Fibroblast of skin of left quadriceps (primary cell): ENCODE measurements at regions not wholly inside any gene's neighbourhood (a gene's known extent, or its start where the extent isn't known, plus 50 kb on each side); places are given as distances from the start of the nearest gene placed in this dataset.

Experiments used
- DNase-seq, 2 experiments: peaks; one replicate each; pipeline ENCODE4 v3.0.0-alpha.2; 2013; ENCODE audit warnings: low read depth in 2 of 2

DNA sequence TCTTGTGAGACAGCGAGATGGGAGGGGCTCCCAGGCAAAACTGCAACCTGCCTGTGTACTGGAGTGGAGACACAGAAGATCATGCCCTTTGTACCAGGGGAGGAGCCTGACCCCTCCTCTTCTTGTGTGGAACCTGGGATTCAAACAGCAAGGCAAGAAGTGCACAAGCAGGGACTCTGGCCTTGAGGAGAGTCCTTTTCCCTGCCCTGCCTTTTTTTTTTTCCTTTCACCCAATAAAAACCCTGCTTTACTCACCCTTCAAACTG is 251.8 kb upstream of the OPRM1 start:
- no peak for DNase-seq

DNA sequence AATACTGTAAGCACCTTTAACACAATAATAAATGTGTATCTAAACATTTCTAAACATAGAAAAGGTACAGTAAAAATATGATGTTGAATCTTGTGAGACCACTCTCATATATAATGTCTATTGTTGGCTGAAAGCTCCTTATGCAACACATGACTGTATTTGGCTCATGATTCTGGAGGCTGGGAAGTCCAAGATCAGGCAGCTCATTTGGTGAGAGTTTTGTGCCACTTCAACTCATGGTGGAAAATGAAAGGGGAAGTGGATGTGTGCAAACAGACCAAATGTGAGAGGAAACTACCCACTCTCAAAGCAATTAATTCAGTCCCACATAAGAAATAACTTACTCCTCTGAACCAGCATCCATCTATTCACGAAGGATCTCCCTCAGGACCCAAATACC is 257.7 kb upstream of the OPRM1 start:
- DNase-seq = no peak

DNA sequence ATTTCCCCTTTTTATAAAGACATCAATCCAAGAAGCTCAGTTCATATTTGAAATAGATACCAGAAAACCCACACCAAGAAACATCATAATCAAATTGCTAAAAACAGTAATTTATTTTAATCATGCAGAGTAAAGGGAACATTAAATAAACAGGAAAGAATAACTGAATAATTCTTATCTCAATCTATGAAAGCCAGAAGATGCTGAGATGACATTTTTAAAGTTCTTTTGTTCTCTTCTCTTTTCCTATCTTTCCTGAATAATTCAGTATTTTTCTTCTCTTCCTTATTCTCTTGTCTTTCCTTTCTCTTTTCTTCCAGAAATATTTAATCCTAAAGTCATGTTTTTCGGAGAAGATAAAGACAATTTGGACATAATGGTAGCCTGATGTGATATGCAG is 259.0 kb upstream of the OPRM1 start:
- no peak for DNase-seq

DNA sequence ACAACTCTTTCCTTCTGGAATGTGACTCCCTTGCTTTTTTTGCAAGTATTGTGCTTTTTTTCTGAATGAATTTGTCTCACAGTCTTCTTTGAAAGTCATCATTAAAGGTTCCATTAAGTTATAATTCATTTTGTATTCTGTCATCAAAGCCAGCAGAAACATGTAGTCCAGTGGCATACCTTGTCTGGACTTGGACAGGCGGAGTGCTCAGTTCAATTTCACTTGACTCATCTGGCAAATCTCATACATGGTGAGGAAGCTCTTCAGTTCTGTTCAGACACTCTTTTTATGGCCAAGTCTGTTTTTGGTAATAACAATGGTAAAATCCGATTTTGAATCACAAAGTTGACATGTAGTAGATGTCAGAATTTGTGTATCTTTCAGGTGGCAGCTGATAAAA is 260.8 kb upstream of the OPRM1 start:
- no peak for DNase-seq

DNA sequence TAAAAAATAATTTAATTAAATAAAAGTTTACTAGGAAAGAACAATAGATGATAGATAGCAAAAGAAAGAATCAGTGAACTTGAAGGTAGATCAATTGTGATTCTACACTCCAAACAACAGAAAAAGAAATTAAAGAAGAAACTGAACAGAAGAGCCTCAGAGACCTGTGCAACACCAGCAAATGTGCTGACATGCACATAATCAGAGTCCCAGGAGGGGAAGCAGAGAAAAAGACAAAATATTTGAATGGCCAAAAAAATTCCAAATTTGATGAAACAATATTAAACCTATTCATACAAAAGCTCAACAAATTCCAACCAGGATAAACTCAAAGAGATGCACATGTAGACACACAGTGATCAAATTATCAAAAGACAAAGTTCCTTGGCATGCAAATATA is 267.5 kb upstream of the OPRM1 start:
- no peak for DNase-seq

DNA sequence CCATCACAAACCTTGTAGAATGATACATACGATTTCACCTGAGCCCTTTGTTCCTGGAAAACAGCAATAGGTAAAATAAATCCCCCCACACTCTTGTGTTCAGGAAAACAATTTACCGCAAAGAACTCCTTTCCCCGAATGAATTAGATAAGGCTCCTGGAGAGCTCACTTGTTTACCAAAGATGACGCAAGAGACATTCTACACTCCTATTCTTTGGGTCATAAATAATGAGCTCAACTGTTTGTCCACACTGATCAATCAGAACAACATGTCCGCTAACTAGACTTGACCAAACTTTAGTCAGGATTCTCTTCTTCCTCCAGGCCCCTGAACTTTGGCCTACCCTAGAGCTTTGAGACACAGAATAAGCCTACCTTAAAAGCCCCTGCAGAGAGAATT is 271.9 kb upstream of the OPRM1 start:
- no peak for DNase-seq

DNA sequence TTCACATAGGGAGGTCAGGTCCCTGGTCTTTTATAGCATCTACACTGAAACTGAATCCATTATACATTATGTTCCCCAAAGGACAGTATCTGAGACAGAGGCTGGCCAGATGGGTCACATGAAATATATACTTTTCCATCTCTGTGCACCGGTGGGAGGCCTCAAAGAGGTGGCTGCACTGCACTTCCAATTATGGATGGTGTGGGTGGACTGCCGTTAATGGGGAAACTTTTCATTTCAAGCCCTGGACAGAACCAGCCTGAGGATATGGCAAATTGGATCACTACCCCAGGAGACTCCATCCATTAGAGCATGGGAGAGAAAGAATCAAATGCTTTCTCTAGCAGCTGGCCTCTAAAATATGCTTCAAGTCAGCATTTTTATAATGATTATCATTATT is 280.5 kb upstream of the OPRM1 start:
- no peak for DNase-seq

DNA sequence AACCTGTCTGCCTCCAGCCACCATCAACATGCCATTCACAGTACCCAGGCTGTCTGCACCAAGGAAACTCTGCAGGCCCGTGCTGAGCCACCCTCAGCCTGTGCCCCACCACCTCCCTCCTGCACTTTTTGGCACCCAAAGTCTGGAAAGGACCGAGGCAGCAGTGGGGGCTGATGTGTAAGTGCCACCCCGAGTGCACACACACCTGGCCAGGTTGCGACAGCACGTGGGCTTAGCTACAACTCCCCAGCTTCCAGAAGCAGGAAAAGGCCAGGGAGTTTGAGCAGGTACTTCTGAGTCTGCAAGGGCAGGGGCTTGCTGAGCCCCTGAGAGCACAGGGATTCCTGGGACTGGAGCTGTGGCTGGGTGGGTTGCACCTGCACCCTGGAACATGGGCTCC is 303.3 kb upstream of the OPRM1 start:
- DNase-seq = no peak

DNA sequence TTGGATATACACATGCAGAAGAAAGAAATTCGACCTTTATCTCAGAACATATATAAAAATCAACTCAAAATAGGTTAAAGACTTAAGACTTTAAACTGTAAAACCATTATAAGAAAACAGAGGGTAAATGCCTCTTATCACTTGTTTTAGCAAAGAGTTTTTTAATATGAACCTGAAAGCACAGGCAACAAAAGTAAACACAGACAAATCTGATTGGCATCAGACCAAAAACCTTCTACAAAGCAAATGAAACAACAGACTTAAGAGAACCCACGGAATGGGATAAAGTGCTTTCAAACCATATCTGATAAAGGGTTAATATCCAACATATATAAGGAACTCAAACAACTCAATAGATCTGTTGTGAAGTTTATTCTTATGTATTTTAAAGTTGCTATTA is 309.9 kb upstream of the OPRM1 start:
- no peak for DNase-seq

DNA sequence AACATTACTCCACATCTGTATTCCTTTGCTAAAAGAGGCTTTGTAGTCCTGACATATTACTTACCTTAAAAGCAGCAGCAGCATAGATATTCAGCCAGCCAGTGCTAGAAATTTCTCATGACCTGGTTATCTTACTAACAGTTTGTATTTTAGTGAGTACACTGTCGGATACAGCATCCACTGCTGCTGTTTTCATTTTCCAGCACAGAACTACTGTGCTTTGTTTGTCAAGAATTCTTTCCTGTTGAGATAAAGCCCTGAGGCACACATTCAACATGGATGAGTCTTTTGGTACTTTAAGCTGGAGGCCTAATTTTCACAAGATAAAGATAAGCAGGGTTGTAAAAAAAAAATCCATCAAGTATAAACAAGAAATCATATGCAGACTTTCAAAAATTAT is 311.2 kb upstream of the OPRM1 start:
- no peak for DNase-seq

DNA sequence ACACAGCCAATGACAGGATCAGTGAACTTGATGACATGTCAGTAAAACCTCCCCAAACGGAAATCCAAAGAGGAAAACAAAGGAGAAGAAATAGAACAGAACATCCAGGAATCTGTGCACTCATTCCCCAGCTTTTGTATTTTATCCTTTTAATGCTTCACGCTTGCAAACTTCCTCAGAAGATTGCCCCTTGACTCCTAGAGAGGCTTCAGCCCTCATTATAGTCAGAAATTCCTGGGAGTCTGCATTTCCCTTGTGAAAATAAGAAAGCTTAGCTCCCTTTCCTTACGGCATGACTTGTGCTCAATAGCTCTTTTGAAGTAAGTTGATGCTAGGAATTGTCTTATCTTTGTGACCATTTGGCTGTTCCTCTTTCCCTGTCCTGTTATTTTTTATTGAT is 313.6 kb upstream of the OPRM1 start:
- no peak for DNase-seq

DNA sequence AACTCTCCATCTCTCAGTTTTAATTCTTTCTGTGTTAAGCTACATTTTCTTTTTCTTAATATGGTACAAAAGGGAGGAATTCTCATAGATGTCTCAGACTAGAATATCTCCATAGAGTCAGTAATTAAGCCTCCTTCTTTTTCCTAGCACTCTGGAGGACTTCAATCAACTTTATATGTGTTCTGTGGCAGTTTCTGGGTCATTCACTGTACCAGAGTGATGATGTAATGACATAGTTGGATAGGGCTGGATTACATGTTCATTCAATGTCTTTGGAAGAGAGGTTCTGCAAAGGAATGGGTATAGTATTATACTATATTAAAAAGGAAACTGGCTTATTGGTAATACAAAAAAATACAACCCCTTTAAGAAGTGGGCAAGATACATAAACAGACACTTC is 318.3 kb upstream of the OPRM1 start:
- DNase-seq = no peak

DNA sequence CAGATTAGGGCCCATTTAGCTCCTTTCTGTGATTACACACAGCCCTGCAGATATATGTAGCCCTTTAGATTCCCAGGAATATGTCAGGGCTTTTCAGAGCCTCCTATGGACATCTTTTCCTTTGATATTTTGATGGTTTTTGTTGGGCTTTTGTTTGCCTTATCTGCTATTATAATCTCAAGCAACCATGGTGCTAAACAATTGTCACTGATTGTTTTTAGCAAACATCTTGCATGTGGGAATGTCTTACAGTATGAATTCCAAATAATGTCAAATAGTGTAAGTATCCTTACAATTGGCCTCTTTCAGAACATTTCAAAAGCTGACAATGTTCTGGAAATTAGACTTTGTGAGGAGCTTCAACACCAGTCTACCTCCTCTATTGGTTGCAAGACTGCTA is 333.6 kb upstream of the OPRM1 start:
- DNase-seq = no peak

DNA sequence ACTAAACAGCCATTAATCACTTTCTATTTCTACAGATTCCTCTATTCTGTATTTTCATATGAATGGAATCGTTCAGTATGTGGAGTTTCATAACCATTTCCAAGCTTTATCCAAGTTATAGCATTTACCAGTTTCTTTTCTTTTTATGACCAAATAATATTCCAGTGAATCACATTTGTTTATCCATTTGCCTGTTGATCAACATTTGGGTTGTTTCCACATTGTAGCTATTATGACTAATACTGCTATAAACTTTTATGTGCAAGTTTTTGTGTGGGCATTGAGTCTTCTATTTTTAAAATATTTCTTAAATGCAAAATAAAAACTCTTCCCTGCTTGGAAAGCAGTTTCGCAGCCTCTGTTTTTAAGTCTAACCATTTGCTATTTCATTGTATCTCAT is 336.4 kb upstream of the OPRM1 start:
- DNase-seq = no peak

DNA sequence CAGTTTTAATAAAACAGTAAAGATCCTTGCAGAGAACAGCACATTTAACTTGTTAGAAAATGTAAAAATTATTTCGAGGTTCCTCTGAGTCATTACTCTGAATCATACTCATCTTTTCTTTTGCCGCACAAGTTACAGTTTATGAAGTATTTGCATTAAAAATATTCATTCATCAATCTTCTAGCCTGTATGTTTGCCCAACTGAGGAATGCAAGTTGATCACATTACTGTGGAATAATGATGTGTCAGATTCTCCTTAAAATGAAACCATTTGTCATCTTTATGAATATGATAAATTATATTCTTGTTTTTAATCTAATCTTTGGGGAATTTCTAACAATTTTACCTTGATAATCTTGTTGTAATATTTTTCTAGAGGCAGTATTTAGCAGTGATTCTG is 340.4 kb upstream of the OPRM1 start:
- no peak for DNase-seq

DNA sequence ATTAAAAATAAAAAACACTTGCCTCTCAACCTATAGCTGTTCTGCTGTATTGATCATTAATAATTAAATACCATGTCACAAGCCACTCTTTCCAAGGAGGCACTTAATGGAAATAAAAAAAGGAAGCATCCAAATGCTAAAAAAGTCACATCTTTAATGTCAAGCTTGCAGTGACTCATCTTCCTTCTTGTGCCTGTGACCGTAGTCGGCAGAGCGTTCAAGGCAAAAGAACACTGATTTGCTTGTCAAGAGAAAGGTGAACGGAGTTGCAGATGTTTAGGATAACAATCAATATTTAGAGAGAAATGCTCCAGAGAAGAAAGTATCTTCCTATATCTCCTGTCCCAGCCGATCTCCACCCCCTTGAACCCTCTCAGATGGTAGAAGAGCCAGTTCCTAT is 341.0 kb upstream of the OPRM1 start:
- no peak for DNase-seq

DNA sequence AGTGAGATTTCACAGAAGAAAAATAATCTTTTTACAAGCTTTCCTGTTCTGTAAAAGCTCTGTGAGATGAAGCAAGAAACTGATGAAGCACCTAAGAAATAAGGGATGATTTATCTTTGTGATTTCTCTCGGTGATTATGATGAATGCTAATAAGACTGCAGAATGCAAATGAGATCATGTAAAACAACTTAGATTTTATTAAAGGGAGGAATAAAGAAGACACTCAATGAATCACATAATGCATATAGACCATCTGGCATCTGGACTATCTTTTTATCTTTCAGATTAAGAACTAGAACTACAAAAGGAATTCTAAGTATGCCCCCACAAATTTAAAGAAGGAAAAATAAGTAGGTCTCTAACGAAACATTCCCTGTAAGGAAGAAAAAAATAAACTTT is 361.5 kb upstream of the OPRM1 start:
- no peak for DNase-seq

DNA sequence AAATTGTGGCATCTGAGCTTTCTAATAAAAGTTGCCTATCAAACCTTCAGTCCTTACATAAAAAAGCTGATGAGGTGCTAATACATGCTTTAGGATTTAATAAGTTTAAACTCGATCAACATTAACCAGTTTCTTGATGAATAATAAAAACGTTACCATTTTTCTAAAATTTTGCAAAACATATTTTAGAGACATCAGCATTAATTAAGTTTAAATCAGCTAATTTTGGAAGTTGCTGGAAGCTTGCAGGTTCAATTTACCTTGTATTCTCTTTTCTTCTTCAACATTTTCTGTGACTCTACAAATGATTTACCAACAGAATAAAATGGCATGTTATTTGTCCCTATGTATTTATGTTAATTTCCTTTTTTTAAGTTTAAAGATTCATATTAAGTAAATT is 365.3 kb upstream of the OPRM1 start:
- no peak for DNase-seq

DNA sequence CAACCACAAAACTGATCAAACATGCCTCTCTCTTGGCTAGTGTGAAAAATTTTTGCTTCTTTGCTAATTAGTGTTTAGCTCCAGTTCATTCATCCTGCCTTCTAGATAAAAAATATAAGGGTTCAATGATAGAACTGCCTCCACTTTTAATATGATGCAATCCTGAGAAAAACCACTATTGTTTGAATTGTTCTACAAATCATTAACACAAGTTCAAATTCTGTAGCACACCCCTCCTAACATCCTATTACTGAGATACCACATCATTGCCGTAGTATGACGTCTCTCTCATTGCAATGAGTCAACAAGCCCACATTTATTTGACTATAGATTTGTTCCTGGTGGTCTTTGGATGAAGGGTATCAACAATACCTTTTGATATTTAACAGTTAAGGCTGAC is 365.8 kb upstream of the OPRM1 start:
- DNase-seq = no peak

DNA sequence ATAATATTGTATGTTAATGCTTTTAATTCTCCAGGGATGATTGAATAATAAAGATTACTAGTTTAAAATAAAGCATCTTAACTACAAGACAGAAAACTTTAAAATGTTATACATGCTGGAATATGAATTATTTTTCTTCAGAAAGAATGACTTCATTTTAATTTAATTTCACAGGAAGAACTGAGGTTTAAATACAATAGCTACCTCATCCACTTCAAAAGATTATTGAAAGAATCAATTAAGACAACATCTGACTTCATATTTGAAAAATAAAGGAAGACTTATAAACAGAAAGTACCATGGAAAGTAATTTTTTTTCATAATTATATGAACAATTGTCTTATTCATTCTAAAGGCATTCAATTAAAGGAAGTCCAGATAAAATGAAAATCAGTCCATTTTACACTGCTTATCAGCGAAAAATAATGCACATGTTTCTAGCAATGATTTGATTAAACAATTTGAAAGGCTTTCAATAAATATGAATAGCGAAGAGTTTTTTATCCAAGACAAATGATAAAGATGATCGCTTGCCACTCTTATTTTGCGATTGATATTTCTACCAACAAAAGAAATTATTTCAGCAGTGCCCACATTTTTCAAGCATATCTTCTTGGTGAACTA is 368.5 kb upstream of the OPRM1 start:
- DNase-seq = no peak

DNA sequence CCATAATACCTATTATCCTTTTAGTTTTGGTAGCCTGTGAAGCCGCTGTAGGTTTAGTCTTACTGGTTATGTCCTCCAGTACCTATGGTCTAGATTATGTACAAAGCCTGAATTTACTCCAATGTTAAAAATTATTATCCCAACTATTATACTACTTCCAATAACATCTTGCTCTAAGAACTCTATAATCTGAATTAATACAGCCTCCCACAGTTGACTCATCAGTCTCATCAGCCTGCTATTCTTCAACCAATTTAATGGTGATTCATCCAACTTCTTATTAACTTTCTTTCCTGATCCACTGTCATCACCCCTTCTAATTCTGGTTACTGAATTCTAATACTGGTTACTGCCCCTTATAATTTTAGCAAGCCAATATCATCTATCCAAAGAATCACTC is 370.3 kb upstream of the OPRM1 start:
- no peak for DNase-seq

DNA sequence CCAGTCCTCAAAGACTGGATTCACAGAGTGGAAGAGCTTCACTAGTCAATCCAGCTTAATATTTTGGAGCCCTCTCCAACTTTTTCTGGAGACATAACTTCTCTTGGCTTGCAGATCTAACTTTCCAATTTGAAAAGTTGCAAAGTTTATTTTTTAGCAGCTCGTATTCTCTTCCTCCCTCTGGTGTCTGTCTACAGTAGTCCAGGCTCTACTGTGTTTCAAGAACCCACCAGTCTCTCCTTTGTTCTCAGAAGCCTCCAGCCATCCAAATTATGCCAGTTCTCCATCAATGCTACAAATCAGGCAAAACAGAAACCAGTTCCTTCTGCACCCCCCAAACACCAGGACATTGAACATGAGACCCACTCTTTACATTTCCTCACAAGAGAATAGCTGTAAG is 376.1 kb upstream of the OPRM1 start:
- no peak for DNase-seq

DNA sequence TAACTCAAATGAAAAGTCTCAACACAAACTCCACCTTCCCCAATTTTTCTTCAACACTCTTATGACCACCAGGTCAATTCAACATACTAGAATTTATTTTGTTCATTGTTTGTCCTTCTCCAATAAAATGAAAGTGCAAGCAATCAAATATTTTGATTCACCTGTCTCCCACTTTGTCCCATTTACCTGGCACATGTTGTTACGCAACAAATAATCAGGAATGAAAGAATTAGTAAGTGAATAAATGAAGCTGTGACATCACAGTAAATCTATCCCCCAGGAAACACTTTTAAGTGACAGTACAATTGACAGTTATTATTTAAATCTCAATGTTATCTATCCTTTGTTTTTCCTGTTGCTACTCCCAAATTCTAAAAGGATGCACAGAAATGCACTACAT is 393.7 kb upstream of the OPRM1 start:
- no peak for DNase-seq

DNA sequence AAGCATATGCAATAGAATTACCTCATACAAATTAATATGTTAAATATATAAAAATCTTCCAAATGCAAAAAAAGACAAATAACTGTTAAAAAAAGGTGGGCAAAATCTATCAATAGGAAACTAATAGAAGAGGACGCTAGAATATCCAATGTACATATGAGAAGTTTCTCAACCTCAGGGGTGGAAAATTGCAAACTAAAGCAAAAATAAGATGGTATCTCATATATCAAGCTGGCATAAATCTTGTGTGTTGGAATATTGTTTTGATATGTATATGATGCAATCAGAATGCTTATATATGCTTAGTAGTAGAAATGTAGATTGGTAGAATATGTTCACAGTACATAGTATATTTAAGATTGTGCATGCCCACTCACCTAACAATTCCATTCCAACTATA is 395.0 kb upstream of the OPRM1 start:
- no peak for DNase-seq

DNA sequence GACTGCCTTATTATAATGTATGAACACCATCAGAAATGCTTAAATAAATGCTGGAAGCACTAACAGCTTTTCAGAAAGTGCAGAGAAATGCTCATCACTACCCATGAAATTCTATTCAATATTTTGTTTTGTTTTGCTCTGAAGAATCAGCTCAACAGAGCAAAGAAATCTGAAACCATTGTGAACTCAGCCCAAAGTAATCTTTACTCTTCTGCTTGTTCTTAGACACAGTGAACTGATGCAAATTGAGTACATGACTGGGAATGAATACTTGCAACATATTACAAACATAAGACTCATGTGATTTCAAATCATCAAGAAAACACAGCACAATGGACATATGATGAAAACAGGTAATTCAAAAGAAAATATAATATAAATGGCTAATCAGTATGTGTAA is 404.6 kb upstream of the OPRM1 start:
- no peak for DNase-seq
